Left ventricle myocardium inferior (tissue), 1 donor: ENCODE measurements at regions not wholly inside any gene's neighbourhood (a gene's known extent, or its start where the extent isn't known, plus 50 kb on each side); places are given as distances from the start of the nearest gene placed in this dataset.

ENCODE experiments used
- DNase-seq: peaks from one replicate; pipeline ENCODE4 v3.0.0-alpha.2; 2020
- H3K27ac ChIP-seq: fragments of 200-600 bp; replicated peaks from 2 replicates; pipeline ENCODE4 v1.8.0; 2021
- H3K27me3 ChIP-seq: fragments of 200-600 bp; 2 replicates; pipeline ENCODE4 v1.8.0; 2021; ENCODE audit warnings: low read depth
- H3K36me3 ChIP-seq: fragments of 200-600 bp; 2 replicates; pipeline ENCODE4 v1.8.0; 2021
- H3K4me1 ChIP-seq: fragments of 200-600 bp; 2 replicates; pipeline ENCODE4 v1.8.0; 2021
- H3K4me3 ChIP-seq: fragments of 200-600 bp; 2 replicates; pipeline ENCODE4 v1.8.0; 2021; ENCODE audit warnings: mild to moderate bottlenecking, moderate library complexity
- H3K9me3 ChIP-seq: fragments of 200-600 bp; replicated peaks from 2 replicates; pipeline ENCODE4 v1.8.0; 2021
- CTCF ChIP-seq: fragments of 200-600 bp; IDR thresholded peaks from 2 replicates; pipeline ENCODE4 v1.8.0; 2021; ENCODE audit warnings: antibody characterized with exemption, mild to moderate bottlenecking, borderline replicate concordance
- intact Hi-C: fragments of 100-400 bp; cut with micrococcal nuclease; formaldehyde crosslinking; loops from one replicate; pipeline ENCODE4 v1.11.0; 2022
- donor health status: DM: no; HTN: yes; CAD: no; lungs with severe emphysema.

- DNase-seq, result no peak
- Histone ChIP-seq H3K27ac (no peak overlapping the region), H3K4me1 (peaks cover 24% of the 10 kb centered on the region), H3K9me3 (no peaks in the 10 kb centered on the region), H3K36me3 (no peaks in the 10 kb centered on the region), H3K4me3 (no peak overlapping the region), H3K27me3 (no peaks in the 10 kb centered on the region)
- intact Hi-C loops, result no loop called here
- no peak for TF ChIP-seq CTCF
Measured at GRCh38 chr13:44814161-44814560, 175.1 kb downstream of the NUFIP1 start.

- DNase-seq, result no peak
- Histone ChIP-seq H3K4me1 (peaks cover 24% of the 10 kb centered on the region), H3K27ac (peak overlapping the region; percentile 1), H3K9me3 (no peaks in the 10 kb centered on the region), H3K4me3 (no peak overlapping the region), H3K36me3 (no peaks in the 10 kb centered on the region), H3K27me3 (no peaks in the 10 kb centered on the region)
- no peak for TF ChIP-seq CTCF
- intact Hi-C loops, result no loop called here
Measured at GRCh38 chr13:44812818-44813217, 176.5 kb downstream of the NUFIP1 start.

- Histone ChIP-seq H3K27me3 (no peaks in the 10 kb centered on the region), H3K4me3 (no peak overlapping the region), H3K36me3 (no peaks in the 10 kb centered on the region), H3K9me3 (no peaks in the 10 kb centered on the region), H3K27ac (no peak overlapping the region), H3K4me1 (peaks cover 24% of the 10 kb centered on the region)
- DNase-seq, result no peak
- intact Hi-C loops, result no loop called here
- no peak for TF ChIP-seq CTCF
Measured at GRCh38 chr13:44810061-44810840, 179.0 kb downstream of the NUFIP1 start.

DNA sequence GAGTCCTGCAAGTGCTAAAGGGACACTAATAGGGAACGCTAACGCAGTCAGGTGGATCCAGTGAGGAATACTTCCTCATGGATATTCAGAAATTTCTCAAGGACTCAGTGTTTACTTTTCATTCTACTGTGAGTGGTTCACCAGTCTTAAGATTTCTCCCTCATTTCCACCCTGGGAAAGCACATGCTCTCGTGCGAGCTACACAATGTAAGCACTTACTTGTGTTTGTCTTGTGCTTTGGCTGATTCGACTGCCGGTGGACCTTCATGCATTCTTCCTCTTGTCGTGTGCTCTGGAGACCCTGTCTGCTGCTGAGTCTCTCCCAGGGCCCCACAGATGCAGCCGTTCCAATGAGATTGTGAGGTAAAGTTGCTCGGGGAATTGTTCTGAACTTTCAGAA is 180.1 kb downstream of the NUFIP1 start:
- Histone ChIP-seq H3K36me3 (no peaks in the 10 kb centered on the region), H3K4me1 (peaks cover 24% of the 10 kb centered on the region), H3K27me3 (no peaks in the 10 kb centered on the region), H3K27ac (no peak overlapping the region), H3K9me3 (no peaks in the 10 kb centered on the region), H3K4me3 (no peak overlapping the region)
- no peak for TF ChIP-seq CTCF
- DNase-seq, result no peak
- intact Hi-C loops, result no loop called here

- Histone ChIP-seq H3K4me1 (peaks cover 19% of the 10 kb centered on the region), H3K4me3 (no peak overlapping the region), H3K27ac (no peak overlapping the region), H3K27me3 (no peaks in the 10 kb centered on the region), H3K9me3 (no peaks in the 10 kb centered on the region), H3K36me3 (no peaks in the 10 kb centered on the region)
- intact Hi-C loops, result no loop called here
- no peak for DNase-seq
- no peak for TF ChIP-seq CTCF
Measured at GRCh38 chr13:44808185-44808584, 181.1 kb downstream of the NUFIP1 start.
